ENCODE measurements at regions not wholly inside any gene's neighbourhood (a gene's known extent, or its start where the extent isn't known, plus 50 kb on each side); places are given as distances from the start of the nearest gene placed in this dataset.

DNA sequence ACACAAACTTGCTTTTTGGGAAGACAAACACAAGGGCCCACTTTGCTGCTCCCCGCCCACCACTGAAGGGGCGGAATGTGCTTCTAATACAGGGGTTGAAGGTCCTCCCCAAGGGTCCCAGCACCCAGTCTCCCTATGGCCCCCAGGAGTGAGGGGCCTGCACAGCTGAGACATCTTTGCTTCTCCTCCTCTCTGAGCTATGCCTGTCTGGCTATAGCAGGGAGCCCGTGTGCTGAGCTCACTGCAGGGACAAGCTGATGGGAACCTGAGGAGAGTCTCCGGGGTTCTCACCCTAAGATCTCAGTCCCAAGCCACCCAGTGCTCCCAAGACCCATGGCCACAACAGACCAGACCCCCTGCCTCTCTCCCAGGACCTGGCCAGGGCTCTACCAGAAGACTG, 61.1 kb upstream of the ACAN start:
- TF ChIP-seq REST (IDR thresholded peaks at IDR 0.05; ENCODE audit: insufficient read depth in 1 of 2, low read depth in 2 of 2, low read length in 2 of 2) (no peak), TAF1 (IDR thresholded peaks at IDR 0.05; ENCODE audit: borderline replicate concordance, insufficient read depth, low read length) (no peak), POLR2AphosphoS5 (IDR thresholded peaks at IDR 0.05; ENCODE audit: low read depth, low read length) (no peak), SIN3A (IDR thresholded peaks at IDR 0.05; ENCODE audit: borderline replicate concordance, insufficient read depth, low read length) (no peak)
